ENCODE measurements at regions not wholly inside any gene's neighbourhood (a gene's known extent, or its start where the extent isn't known, plus 50 kb on each side); places are given as distances from the start of the nearest gene placed in this dataset.
A peak's percentile ranks its signal among the peaks of the same experiment; 100 is the strongest.

GRCh38 chr6:166784691-166785090, 157.6 kb upstream of the RPS6KA2 start:
- H3K27me3 ChIP-seq (replicated peaks; ENCODE audit: insufficient read depth) = no peaks in the 10 kb centered on the region
- no peak for DNase-seq (ENCODE audit: low spot score)
- no peak overlapping the region for H3K27ac ChIP-seq
- TF ChIP-seq POLR2AphosphoS5 (IDR thresholded peaks at IDR 0.05) (no peak), CTCF (IDR thresholded peaks at IDR 0.05) (no peak), POLR2A (IDR thresholded peaks at IDR 0.05) (no peak)
- no peak overlapping the region for H3K4me3 ChIP-seq
- no peaks in the 10 kb centered on the region for H3K9me3 ChIP-seq
- no peaks in the 10 kb centered on the region for H3K36me3 ChIP-seq
- WGBS = 79% methylated on average over 6 of the region's 7 CpGs
- H3K4me1 ChIP-seq (replicated peaks) = no peaks in the 10 kb centered on the region
- intact Hi-C loops (cut with DNase I) = loop anchor here (5.0 kb wide), 1 partner anchor 358 kb away; no protein-coding TSS in a partner anchor

- WGBS = 68% methylated on average over 10 of the region's 10 CpGs
- no peak overlapping the region for H3K4me3 ChIP-seq
- no peaks in the 10 kb centered on the region for H3K36me3 ChIP-seq
- H3K27ac ChIP-seq = no peak overlapping the region
- H3K4me1 ChIP-seq (replicated peaks) = no peaks in the 10 kb centered on the region
- TF ChIP-seq CTCF (IDR thresholded peaks at IDR 0.05) = no peak
- no peak for TF ChIP-seq POLR2A (IDR thresholded peaks at IDR 0.05)
- no peak for TF ChIP-seq POLR2AphosphoS5 (IDR thresholded peaks at IDR 0.05)
- intact Hi-C loops (cut with DNase I) = no loop called here
- no peaks in the 10 kb centered on the region for H3K27me3 ChIP-seq (replicated peaks; ENCODE audit: insufficient read depth)
- H3K9me3 ChIP-seq = no peaks in the 10 kb centered on the region
- DNase-seq (ENCODE audit: low spot score) = peak; percentile 2
Measured at GRCh38 chr6:166782520-166782919, 155.5 kb upstream of the RPS6KA2 start.

- Histone ChIP-seq H3K4me3 (no peak overlapping the region), H3K27me3 (replicated peaks; ENCODE audit: insufficient read depth) (no peaks in the 10 kb centered on the region), H3K36me3 (no peaks in the 10 kb centered on the region), H3K9me3 (no peaks in the 10 kb centered on the region), H3K4me1 (replicated peaks) (no peaks in the 10 kb centered on the region), H3K27ac (no peak overlapping the region)
- TF ChIP-seq POLR2AphosphoS5 (IDR thresholded peaks at IDR 0.05) (no peak), POLR2A (IDR thresholded peaks at IDR 0.05) (no peak), CTCF (IDR thresholded peaks at IDR 0.05) (no peak)
- intact Hi-C loops (cut with DNase I) = no loop called here
- WGBS = 93% methylated on average over 6 of the region's 6 CpGs
- peak; percentile 2 for DNase-seq (ENCODE audit: low spot score)
Measured at GRCh38 chr6:166781331-166781730, 154.3 kb upstream of the RPS6KA2 start.

DNA sequence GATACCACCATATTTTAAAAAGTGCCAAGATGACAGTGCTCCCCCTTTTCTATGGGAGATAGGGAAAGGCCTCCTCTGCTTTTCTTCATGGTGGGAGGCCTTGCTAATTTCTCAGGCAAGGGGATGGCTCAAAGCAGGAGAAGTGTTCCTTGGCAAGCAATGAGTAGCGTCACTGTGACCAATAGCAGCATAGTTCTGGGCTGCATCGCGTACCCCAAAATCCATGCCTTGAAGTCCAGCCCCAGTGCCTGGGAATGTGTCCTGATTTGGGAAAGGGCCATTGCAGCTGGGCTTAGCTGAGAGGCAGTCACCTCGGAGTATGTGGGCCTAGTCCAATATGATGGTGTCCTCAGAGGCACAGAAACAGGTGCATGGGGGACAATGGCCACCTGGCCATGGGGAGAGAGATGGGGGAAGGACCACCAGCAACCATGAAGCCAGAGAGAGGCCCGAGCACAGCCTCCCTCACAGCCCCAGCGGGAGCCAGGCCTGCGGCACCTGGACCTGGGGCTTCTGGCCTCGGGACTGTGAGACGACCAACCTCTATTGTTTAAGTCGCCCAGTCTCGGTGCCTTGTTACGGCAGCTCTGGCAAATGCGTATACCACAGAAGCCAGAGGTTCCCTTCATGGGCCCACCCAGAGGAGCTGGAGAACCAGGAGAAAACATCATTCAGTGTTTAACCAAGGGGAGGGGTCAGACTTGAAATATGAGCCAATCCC, 153.1 kb upstream of the RPS6KA2 start:
- 96% methylated on average over 13 of the region's 13 CpGs for WGBS
- DNase-seq (ENCODE audit: low spot score) = peak; percentile 2

More for the DNA sequence above, 153.1 kb upstream of the RPS6KA2 start:
- H3K9me3 ChIP-seq = no peaks in the 10 kb centered on the region
- no peak overlapping the region for H3K4me3 ChIP-seq
- H3K36me3 ChIP-seq = no peaks in the 10 kb centered on the region
- H3K27me3 ChIP-seq (replicated peaks; ENCODE audit: insufficient read depth) = no peaks in the 10 kb centered on the region
- H3K27ac ChIP-seq = no peak overlapping the region
- H3K4me1 ChIP-seq (replicated peaks) = no peaks in the 10 kb centered on the region
- intact Hi-C loops (cut with DNase I) = no loop called here
- TF ChIP-seq CTCF (IDR thresholded peaks at IDR 0.05) = no peak
- TF ChIP-seq POLR2AphosphoS5 (IDR thresholded peaks at IDR 0.05) = no peak
- no peak for TF ChIP-seq POLR2A (IDR thresholded peaks at IDR 0.05)
